ENCODE measurements at regions not wholly inside any gene's neighbourhood (a gene's known extent, or its start where the extent isn't known, plus 50 kb on each side); places are given as distances from the start of the nearest gene placed in this dataset.
A peak's percentile ranks its signal among the peaks of the same experiment; 100 is the strongest.

- Histone ChIP-seq H3K9me3 (no peaks in the 10 kb centered on the region), H3K4me1 (no peaks in the 10 kb centered on the region), H3K27me3 (no peaks in the 10 kb centered on the region), H3K36me3 (no peaks in the 10 kb centered on the region), H3K4me3 (ENCODE audit: low read depth, low read length) (no peak overlapping the region)
- TF ChIP-seq CTCF (IDR thresholded peaks at IDR 0.05; ENCODE audit: low read depth, low read length), result no peak
- no peak for DNase-seq
These were observed 339.9 kb upstream of the TGFBR2 start for GRCh38 chr3:30266524-30266923.

GRCh38 chr3:30268288-30268687 lies 338.1 kb upstream of the TGFBR2 start:
- Histone ChIP-seq H3K36me3 (no peaks in the 10 kb centered on the region), H3K9me3 (no peaks in the 10 kb centered on the region), H3K27me3 (no peaks in the 10 kb centered on the region), H3K4me3 (ENCODE audit: low read depth, low read length) (no peak overlapping the region), H3K4me1 (no peaks in the 10 kb centered on the region; the same call in 1 of the 2 replicates)
- DNase-seq, result no peak
- TF ChIP-seq CTCF (IDR thresholded peaks at IDR 0.05; ENCODE audit: low read depth, low read length), result no peak

- Histone ChIP-seq H3K36me3 (no peaks in the 10 kb centered on the region), H3K4me1 (peaks cover 5% of the 10 kb centered on the region; the same call in 1 of the 2 replicates), H3K27me3 (no peaks in the 10 kb centered on the region), H3K4me3 (ENCODE audit: low read depth, low read length) (no peak overlapping the region), H3K9me3 (no peaks in the 10 kb centered on the region)
- TF ChIP-seq CTCF (IDR thresholded peaks at IDR 0.05; ENCODE audit: low read depth, low read length), result no peak
- no peak for DNase-seq
These were observed 336.5 kb upstream of the TGFBR2 start for GRCh38 chr3:30269751-30270445.

GRCh38 chr3:30271781-30272180 lies 334.6 kb upstream of the TGFBR2 start:
- H3K9me3 ChIP-seq, result no peaks in the 10 kb centered on the region
- H3K4me3 ChIP-seq (ENCODE audit: low read depth, low read length), result no peak overlapping the region
- no peaks in the 10 kb centered on the region for H3K36me3 ChIP-seq
- peaks cover 5% of the 10 kb centered on the region; the same call in 1 of the 2 replicates for H3K4me1 ChIP-seq
- TF ChIP-seq CTCF (IDR thresholded peaks at IDR 0.05; ENCODE audit: low read depth, low read length), result no peak
- no peaks in the 10 kb centered on the region for H3K27me3 ChIP-seq
- no peak for DNase-seq

- Histone ChIP-seq H3K4me3 (ENCODE audit: low read depth, low read length) (no peak overlapping the region), H3K27me3 (no peaks in the 10 kb centered on the region), H3K9me3 (no peaks in the 10 kb centered on the region), H3K4me1 (peaks cover 5% of the 10 kb centered on the region; the same call in 1 of the 2 replicates), H3K36me3 (no peaks in the 10 kb centered on the region)
- no peak for TF ChIP-seq CTCF (IDR thresholded peaks at IDR 0.05; ENCODE audit: low read depth, low read length)
- peak; percentile 18 for DNase-seq
These were observed 332.9 kb upstream of the TGFBR2 start for GRCh38 chr3:30273304-30274072.

- no peaks in the 10 kb centered on the region for H3K36me3 ChIP-seq
- TF ChIP-seq CTCF (IDR thresholded peaks at IDR 0.05; ENCODE audit: low read depth, low read length), result no peak
These were observed 328.9 kb upstream of the TGFBR2 start for GRCh38 chr3:30277494-30277893.

More at GRCh38 chr3:30277494-30277893, 328.9 kb upstream of the TGFBR2 start:
- no peaks in the 10 kb centered on the region for H3K9me3 ChIP-seq
- H3K4me1 ChIP-seq, result peaks cover 5% of the 10 kb centered on the region; the same call in 1 of the 2 replicates
- H3K4me3 ChIP-seq (ENCODE audit: low read depth, low read length), result no peak overlapping the region
- no peaks in the 10 kb centered on the region for H3K27me3 ChIP-seq
- no peak for DNase-seq
